Tibial nerve (tissue), 4 donors: ENCODE measurements at regions not wholly inside any gene's neighbourhood (a gene's known extent, or its start where the extent isn't known, plus 50 kb on each side); places are given as distances from the start of the nearest gene placed in this dataset.

Source experiments
- DNase-seq, 2 donors: peaks; one replicate each; pipeline ENCODE4 v3.0.0-alpha.2; 2019; ENCODE audit warnings: low spot score in 2 of 2
- H3K27ac ChIP-seq, 4 donors: fragments of 200-600 bp; sonication (generic) in 3 of 4; one replicate each; pipeline ENCODE4 v1.5.1; 2017 to 2019; ENCODE audit warnings: mild to moderate bottlenecking in 1 of 4
- H3K27me3 ChIP-seq, 2 donors: fragments of 200-600 bp; sonication (generic) in 1 of 2; one replicate each; pipeline versions ENCODE4 v1.5.1 to v1.6.0; 2017 to 2019
- H3K36me3 ChIP-seq, 3 donors: fragments of 200-600 bp; sonication (generic); one replicate each; pipeline ENCODE4 v1.5.1; 2018 to 2019
- H3K4me1 ChIP-seq, 4 donors: fragments of 200-600 bp; sonication (generic) in 3 of 4; one replicate each; pipeline ENCODE4 v1.5.1; 2017 to 2019
- H3K4me3 ChIP-seq, 4 donors: fragments of 200-600 bp; sonication (generic) in 3 of 4; one replicate each; pipeline ENCODE4 v1.5.1; 2017 to 2019; ENCODE audit warnings: mild to moderate bottlenecking in 1 of 4, moderate library complexity in 1 of 4
- H3K9me3 ChIP-seq, 4 donors: fragments of 200-600 bp; sonication (generic) in 3 of 4; one replicate each; pipeline ENCODE4 v1.5.1; 2017 to 2019
- EP300 ChIP-seq, 2 donors: sonication (generic); formaldehyde crosslinking; IDR thresholded peaks; one replicate each; pipeline ENCODE4 v1.6.1; 2017; ENCODE audit warnings: antibody characterized with exemption in 2 of 2, mild to moderate bottlenecking in 1 of 2
- POLR2A ChIP-seq, 2 donors: fragments of 450-650 bp; IDR thresholded peaks; one replicate each; pipeline ENCODE4 v1.6.1; 2017; ENCODE audit warnings: antibody characterized with exemption in 2 of 2, mild to moderate bottlenecking in 2 of 2, moderate library complexity in 2 of 2
- WGBS, 2 donors: methylation state at CpG; one replicate each; pipeline ENCODE4 v1.1.5; 2018; 5-methylcytosine and 5-hydroxymethylcytosine counted together
- TF ChIP-seq, protein P1 (sequence below), 5 experiments: fragments of 200-600 bp in 3 of 5; fragments of 450-650 bp in 2 of 5; sonication (generic) in 3 of 5; IDR thresholded peaks; one replicate each; pipeline ENCODE4 v1.5.1; 2016 to 2019; ENCODE audit warnings: antibody characterized with exemption in 5 of 5, mild to moderate bottlenecking in 3 of 5, moderate library complexity in 2 of 5

DNA sequence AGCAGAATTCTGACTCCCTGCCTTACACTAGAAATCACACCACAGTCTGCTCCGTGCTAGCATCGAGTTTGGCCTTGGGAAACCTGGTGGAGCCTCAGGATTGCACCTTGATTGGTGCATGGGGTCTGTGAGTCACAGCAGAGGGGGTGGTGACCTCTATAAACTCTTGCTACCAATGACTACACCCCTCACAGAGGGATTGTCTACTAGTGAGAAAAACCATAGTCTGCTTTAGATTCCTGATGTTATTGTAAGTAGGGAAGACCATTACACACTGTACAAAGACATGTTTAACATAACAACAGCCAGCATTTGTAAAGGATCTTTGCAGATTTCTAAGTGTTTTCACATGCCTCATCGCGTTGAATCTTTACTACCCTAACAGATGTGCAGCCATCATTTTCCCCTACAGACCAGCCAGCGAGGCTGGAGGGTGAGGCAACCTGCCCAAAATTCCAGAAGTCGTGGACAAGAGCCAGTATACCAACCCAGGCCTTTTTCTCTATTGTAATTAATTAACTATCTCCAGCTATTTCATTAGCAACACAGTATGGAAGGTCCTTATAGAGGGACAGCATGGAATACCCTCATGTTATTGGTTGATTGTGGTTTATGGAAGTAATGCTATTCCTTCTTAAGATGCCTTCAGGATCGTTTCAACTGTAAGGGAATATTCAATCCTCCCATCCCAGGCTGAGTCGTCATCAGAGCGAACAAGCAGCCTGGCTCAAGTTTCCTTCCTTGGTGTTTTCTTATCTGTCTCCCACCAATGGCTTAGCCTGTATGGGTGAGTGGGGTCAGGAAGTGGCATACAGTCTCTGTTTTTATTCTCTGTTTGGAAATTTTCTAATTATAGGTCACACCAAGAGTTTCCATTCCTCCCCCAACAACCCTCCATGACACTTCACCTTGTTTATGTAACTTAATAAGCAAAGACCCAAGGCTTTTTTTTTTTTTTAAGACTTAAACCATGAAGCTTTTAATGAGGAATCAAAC lies 55.9 kb upstream of the KDR start:
- Histone ChIP-seq H3K4me1 (peaks cover 0 to 9% (median 0%) of the 10 kb centered on the region in 4 donors), H3K27ac (no peak overlapping the region), H3K36me3 (no peaks in the 10 kb centered on the region), H3K4me3 (no peak overlapping the region), H3K27me3 (no peaks in the 10 kb centered on the region), H3K9me3 (no peaks in the 10 kb centered on the region)
- TF ChIP-seq, protein P1, sequence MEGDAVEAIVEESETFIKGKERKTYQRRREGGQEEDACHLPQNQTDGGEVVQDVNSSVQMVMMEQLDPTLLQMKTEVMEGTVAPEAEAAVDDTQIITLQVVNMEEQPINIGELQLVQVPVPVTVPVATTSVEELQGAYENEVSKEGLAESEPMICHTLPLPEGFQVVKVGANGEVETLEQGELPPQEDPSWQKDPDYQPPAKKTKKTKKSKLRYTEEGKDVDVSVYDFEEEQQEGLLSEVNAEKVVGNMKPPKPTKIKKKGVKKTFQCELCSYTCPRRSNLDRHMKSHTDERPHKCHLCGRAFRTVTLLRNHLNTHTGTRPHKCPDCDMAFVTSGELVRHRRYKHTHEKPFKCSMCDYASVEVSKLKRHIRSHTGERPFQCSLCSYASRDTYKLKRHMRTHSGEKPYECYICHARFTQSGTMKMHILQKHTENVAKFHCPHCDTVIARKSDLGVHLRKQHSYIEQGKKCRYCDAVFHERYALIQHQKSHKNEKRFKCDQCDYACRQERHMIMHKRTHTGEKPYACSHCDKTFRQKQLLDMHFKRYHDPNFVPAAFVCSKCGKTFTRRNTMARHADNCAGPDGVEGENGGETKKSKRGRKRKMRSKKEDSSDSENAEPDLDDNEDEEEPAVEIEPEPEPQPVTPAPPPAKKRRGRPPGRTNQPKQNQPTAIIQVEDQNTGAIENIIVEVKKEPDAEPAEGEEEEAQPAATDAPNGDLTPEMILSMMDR (IDR thresholded peaks at IDR 0.05) = no peak
- TF ChIP-seq EP300 (IDR thresholded peaks at IDR 0.05) = no peak
- TF ChIP-seq POLR2A (IDR thresholded peaks at IDR 0.05) = no peak
- WGBS, 2 donors = 49 to 53% methylated on average over 9 of the region's 9 CpGs
- DNase-seq = no peak

DNA sequence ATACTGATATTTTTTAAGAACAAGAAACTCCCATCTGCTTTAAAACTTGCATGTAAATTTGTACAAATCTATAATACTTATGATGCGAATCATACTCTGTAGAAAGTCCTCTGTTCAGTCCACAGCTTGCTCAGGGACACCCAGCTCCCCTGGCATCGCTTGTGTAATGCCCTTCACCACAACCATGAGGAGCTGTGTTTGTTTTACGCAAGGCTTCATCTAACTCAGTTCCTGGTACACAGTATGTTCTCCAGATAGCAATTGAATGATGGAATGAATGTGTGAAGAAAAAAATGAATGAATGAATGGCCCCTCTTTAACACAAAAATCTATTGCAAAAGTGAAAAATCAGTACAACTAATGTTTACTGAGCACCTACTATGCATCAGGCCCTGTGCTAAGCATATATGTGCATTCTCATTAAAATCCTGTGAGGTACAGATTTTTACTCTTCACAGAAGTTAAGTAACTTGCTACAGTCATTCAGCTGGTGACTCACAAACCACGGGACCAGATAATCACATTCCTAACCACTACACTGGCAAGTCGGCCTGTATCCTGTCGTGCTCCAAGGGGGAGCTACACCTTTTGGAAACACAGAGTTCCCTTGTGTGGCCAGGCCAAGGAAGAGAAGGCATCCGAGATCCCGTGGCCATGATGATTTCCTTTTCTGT lies 58.7 kb upstream of the KDR start:
- DNase-seq = peak in 1 of 2 donors; percentile 32
- no peak overlapping the region for H3K27ac ChIP-seq
- 60 to 67% methylated on average over 8 of the region's 8 CpGs for WGBS, 2 donors

DNA sequence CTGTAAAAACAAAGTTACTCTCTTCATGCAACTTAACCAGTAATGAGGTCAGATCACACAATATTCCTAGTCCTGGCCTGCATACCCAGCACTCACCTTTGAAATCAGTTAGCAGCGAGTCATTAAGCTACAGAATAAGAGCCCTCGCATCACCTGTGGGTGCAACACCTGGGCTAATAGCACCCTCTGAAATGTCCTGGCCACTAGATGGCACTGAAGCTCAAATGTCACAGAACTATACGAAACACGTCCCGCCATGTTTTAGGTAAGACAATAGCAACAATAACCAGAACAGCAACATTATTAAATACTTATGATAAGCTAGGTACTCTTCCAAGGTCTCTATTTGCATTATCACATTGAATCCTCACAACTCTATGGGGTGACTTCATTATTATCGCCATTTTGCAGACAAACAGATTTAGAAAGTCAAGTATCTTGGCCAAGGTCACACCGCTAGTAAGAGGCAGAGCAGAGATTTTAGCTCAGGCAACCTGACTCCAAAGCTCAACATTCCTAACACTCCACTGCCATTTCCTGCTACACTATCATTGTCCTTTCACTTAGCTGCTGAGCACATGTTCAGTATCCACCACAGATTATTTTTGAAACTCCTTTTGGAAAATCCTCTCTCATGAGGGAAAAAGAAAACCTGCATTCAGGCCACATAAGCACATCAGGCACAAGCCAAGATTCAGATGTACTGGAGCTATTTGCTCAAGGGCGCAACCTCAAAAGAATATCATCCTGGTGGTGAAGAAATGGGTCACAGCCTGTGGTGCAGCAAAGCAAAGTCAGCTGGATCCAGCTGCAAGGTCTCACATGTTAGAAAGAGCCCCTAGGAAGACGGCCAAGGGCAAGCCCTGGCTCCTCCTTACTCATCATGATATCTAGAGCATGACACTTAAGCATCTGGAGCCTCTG lies 59.5 kb upstream of the KDR start:
- H3K27ac ChIP-seq = peak overlapping the region in 1 of 4 donors; percentile 55
- peak in 1 of 2 donors; percentile 8 for DNase-seq
- no peak overlapping the region for H3K4me3 ChIP-seq
- H3K9me3 ChIP-seq = no peaks in the 10 kb centered on the region
- peaks cover 0 to 9% (median 0%) of the 10 kb centered on the region in 4 donors for H3K4me1 ChIP-seq
- H3K36me3 ChIP-seq = no peaks in the 10 kb centered on the region
- no peaks in the 10 kb centered on the region for H3K27me3 ChIP-seq
- WGBS, 2 donors = 73 to 82% methylated on average over 9 of the region's 9 CpGs
- TF ChIP-seq POLR2A (IDR thresholded peaks at IDR 0.05) = no peak
- TF ChIP-seq, protein P1 (IDR thresholded peaks at IDR 0.05) = no peak
- TF ChIP-seq EP300 (IDR thresholded peaks at IDR 0.05) = no peak

More for the DNA sequence above, 58.7 kb upstream of the KDR start:
- no peaks in the 10 kb centered on the region for H3K9me3 ChIP-seq
- TF ChIP-seq POLR2A (IDR thresholded peaks at IDR 0.05) (no peak), EP300 (IDR thresholded peaks at IDR 0.05) (no peak)
- TF ChIP-seq, protein P1 (IDR thresholded peaks at IDR 0.05) = no peak
- no peak overlapping the region for H3K4me3 ChIP-seq
- no peaks in the 10 kb centered on the region for H3K27me3 ChIP-seq
- peaks cover 0 to 9% (median 0%) of the 10 kb centered on the region in 4 donors for H3K4me1 ChIP-seq
- no peaks in the 10 kb centered on the region for H3K36me3 ChIP-seq

DNA sequence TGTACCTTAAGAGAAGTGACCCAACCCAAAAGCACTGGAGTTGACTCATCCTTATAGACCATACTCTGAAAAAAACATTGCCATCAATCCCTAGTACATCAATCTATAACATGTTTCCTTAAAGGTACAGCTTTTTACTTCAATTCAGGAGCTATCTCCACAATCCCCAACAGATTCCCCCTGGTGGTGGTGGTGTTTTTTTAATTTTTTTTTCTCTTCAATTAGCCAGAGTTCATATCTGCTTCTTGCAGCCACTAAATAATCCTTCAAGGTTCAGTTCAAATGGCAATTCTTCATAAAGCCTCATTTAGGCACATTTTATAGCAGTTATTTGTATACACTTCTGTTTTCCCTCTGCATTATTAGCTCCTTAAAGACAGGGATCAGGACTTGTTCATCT lies 60.7 kb upstream of the KDR start:
- Histone ChIP-seq H3K4me3 (no peak overlapping the region), H3K4me1 (peaks cover 0 to 9% (median 0%) of the 10 kb centered on the region in 4 donors), H3K27ac (no peak overlapping the region), H3K36me3 (no peaks in the 10 kb centered on the region), H3K9me3 (peaks cover 0 to 2% (median 0%) of the 10 kb centered on the region in 4 donors), H3K27me3 (no peaks in the 10 kb centered on the region)
- no peak for DNase-seq
- TF ChIP-seq, protein P1 (IDR thresholded peaks at IDR 0.05) = no peak
- TF ChIP-seq POLR2A (IDR thresholded peaks at IDR 0.05) = no peak
- no peak for TF ChIP-seq EP300 (IDR thresholded peaks at IDR 0.05)
